ENCODE measurements at regions not wholly inside any gene's neighbourhood (a gene's known extent, or its start where the extent isn't known, plus 50 kb on each side); places are given as distances from the start of the nearest gene placed in this dataset.
"Not testable (repeated sequence)": the region's sequence is repeated elsewhere in the genome, so short reads cannot be mapped to it uniquely, and the experiment has no call there.

DNA sequence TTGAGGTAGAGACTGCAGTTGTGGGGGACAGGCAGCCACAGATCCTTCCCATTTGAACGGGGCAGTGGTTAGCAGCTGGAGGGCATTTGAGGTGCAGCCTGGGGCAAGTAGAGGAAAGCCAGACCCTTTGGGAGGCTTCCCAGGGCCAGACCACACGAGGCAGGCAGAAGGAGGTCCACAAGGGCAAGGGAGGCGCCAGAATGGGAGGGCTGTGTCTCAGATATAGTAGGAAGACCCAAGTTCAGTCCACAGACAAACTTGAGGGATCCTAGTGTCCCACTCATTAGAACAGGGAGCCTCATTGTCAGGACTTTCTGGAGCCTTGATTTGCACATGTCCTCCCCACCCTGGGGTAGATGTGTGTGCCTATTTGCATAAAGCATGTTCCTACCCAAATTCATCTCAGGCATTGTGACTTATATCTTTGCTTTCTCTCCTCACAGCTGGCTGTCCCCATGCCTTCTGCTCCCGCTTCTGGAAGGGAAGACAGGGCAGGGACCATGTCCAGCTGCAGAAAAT is 166.0 kb downstream of the VEGFA start:
- no peak overlapping the region for H3K4me3 ChIP-seq
- no peaks in the 10 kb centered on the region for H3K9me3 ChIP-seq (replicated peaks)
- H3K36me3 ChIP-seq, result no peaks in the 10 kb centered on the region
- DNase-seq, result no peak
- no peaks in the 10 kb centered on the region for H3K27me3 ChIP-seq
- peaks cover 13% of the 10 kb centered on the region for H3K4me1 ChIP-seq
- H3K27ac ChIP-seq, result no peak overlapping the region

DNA sequence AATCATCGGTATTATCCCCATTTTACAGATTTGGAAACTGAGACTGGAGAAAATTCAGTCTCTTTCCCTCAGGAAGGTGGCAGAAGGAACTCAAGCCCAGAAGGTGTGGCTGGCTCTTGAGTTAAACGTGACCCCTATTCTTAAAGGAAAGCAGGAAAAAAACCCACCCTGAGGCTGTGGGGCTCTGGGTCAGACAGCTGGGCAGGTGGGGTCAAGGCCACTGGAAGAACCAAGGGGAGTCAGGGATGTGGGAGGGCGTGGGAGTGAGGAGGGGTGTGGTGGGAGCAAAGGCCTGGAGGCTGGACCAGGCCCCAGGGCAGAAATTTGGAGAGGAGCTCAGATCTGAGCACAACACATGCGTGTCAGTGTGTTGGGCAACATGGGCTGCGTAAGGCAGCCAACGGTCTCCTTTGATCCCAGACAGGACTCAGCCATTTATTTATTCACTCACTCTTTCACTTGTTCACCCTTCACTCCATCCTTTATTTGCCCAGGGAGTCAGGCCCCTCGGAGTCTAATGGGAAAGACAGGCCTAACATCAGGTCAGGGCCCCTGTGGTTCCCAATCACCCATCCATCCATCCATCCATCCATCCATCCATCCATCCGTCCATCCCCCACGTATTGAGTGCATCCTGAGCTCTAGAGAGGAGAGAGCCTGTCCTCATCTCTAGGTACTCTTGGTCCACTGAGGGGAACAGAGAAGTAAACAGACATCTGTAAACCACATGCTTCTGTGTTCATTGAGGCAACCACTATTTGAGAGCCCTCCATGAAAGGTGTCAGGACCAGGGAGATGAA is 165.0 kb downstream of the VEGFA start:
- no peak overlapping the region for H3K27ac ChIP-seq
- H3K27me3 ChIP-seq, result no peaks in the 10 kb centered on the region
- DNase-seq, result no peak
- H3K9me3 ChIP-seq (replicated peaks), result no peaks in the 10 kb centered on the region
- H3K36me3 ChIP-seq, result no peaks in the 10 kb centered on the region
- H3K4me1 ChIP-seq, result peaks cover 13% of the 10 kb centered on the region
- no peak overlapping the region for H3K4me3 ChIP-seq

DNA sequence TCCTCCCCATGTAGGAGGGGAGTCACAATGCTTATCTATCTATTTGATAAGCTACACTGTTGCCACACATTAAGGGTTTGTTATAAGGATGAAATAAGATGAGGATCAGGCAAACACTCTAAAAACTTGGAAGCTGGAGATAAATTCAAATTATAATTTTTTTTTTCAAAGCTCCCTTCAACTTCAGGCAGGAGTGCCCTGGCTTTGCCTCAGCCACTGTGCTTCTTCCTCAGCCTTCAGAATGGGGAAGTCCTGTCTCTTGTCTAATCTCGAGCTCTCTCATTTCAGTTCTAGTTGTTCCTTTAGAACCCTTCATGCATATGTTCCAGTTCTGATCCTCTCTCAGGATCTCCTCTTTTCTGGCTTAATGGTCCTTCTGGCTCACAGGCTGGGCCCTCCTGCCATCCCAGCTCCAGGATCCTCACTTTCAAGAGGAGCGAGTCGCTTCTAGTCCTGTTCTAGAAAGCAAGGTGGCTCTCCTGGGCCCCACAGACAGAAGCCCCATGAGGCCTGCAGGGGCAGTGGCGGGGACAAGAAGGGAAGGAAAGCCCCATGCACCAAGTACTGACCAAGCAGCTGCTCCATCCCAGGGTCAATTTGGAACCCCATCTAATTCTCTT is 164.3 kb downstream of the VEGFA start:
- Histone ChIP-seq H3K4me1 (peaks cover 10% of the 10 kb centered on the region), H3K27ac (no peak overlapping the region), H3K9me3 (replicated peaks) (no peaks in the 10 kb centered on the region), H3K36me3 (no peaks in the 10 kb centered on the region), H3K4me3 (no peak overlapping the region), H3K27me3 (no peaks in the 10 kb centered on the region)
- no peak for DNase-seq

DNA sequence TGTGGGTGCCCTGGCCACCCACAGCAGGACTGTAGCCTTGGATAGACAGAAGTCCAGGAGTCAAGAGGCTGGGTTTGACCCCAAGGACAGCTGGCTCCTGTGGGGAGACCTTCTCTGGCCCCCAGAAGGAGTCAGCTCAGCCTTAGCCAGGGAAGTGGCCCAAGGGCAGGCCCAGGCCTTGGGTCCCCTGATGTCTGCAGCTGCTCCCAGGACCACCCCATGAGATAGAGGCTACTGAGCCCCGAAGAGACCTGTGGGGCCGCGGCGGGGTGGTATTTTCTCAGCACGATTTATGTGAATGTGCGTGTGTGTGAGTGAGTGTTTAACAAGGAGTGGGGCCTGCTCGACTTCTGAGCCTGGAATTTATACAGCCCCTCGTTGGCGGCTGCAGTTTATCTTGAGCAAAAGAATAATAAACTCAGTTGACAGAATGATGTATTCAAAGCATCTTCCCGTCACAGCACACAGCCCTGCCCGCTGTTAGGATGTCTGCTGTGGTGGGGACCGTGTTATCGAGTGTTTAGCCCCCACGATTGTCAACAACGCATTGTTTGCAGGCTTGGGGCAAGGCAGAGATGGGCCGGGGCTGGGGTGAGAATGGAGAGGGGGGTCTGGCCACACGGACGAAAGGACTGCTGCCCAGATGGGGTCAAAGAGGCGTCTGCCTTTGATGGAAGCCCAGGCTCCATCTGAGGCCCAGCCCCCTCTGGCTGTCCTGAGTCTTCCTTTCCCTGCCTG is 163.3 kb downstream of the VEGFA start:
- Histone ChIP-seq H3K4me3 (no peak overlapping the region; the same call in 1 of the 2 replicates), H3K9me3 (replicated peaks) (no peaks in the 10 kb centered on the region), H3K27ac (peak overlapping the region; percentile 30; the same call in 1 of the 2 replicates), H3K27me3 (no peaks in the 10 kb centered on the region), H3K4me1 (peaks cover 10% of the 10 kb centered on the region), H3K36me3 (no peaks in the 10 kb centered on the region)
- peak; percentile 61 to 68 for DNase-seq

DNA sequence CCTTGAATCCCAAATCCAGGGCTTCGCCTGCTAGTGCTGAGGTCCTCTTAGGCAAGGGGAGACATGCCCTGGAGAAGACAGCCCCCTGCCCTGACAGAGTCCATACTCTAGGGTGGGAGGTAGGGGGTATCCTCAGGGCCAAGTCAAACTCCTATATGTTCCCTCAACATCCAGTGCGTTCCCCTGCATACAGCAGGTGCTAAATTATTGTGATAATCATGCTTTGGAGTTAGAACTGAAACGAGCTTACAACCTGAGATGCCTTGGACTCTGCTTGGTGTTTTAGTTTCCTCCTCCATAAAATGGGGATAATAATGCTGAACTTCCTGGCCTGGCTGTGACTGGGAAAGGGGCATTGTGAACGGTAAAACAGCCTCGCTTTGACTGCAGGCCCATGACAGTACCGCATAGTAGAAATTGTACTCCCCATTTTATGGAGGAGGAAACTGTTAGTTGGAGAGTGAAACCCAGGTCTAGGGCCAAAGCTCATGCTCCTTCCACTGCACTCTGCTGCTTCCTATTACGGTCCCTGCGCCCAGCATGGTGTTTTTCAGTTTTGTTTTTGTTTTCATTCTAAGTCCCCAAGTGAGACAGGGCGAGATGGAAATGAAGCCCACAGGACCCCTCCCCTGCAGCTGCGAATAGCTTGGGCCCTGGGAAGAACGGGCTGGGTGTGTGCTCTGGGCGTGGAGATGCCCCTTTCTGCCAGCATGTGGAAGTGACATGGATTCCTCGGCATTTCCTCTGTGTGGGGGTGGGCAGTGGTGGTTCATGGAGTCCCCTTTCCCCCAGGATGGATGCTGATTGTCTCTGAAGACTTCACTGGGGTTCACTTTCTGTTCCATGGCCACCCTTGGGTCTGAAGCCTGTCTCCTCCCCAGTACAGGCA is 162.5 kb downstream of the VEGFA start:
- DNase-seq, result no peak
- H3K4me3 ChIP-seq, result no peak overlapping the region
- H3K36me3 ChIP-seq, result no peaks in the 10 kb centered on the region
- H3K27ac ChIP-seq, result peak overlapping the region; percentile 30; the same call in 1 of the 2 replicates
- no peaks in the 10 kb centered on the region for H3K9me3 ChIP-seq (replicated peaks)
- H3K4me1 ChIP-seq, result peaks cover 10% of the 10 kb centered on the region
- H3K27me3 ChIP-seq, result no peaks in the 10 kb centered on the region

DNA sequence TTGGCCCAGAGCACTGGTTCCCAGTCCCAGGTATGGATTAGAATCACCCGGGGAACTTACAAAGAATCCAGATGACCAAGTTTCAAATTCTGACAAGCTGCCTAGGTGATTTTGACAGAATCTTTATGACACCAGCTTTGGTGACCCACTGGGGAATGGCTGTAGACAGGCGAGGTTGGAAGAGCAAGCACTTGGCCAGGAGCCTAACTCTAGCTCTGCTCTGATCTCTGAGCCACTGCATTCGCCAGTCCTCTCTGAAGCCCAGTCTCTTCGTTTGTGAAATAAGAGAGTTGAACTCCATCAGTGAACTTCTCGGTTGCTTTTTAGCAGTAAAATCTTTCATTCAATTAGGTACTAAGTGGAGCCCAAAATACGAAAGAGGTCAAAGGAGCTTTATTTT is 161.2 kb downstream of the VEGFA start:
- Histone ChIP-seq H3K9me3 (replicated peaks) (no peaks in the 10 kb centered on the region), H3K27ac (no peak overlapping the region), H3K4me3 (no peak overlapping the region), H3K4me1 (peaks cover 15% of the 10 kb centered on the region), H3K36me3 (no peaks in the 10 kb centered on the region), H3K27me3 (peaks cover 6% of the 10 kb centered on the region; the same call in 1 of the 2 replicates)
- no peak for DNase-seq

DNA sequence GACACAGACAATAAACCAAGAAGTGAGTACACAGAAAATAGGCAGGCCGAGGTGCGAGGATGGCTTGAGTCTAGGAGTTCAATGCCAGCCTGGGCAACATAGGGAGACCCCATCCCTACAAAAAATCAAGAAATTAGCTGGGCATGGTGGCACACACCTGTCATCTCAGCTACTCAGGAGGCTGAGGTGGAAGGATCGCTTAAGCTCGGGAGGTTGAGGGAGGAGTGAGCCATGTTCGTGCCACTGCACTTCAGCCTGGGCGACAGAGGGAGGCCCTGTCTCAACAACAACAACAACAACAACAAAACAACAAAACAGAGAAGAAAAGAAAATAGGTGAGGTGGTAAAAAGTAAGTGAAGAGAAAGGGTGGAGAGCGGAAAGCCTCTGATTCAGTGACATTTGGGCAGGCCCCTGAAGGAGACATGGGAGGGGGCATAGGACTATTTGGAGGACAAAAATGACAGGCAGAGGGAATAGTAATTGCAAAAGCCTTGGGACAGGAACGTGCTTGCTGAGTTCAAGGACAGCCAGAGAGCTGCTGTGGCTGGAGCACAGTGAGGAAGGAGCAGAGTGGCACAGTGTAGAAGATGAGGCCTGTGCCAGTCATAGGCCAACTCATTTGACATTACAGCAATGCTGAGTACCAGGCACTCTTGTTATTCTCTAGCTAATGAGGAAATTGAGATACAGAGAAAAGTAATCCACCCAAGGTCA is 160.6 kb downstream of the VEGFA start:
- Histone ChIP-seq H3K27me3 (peaks cover 6% of the 10 kb centered on the region; the same call in 1 of the 2 replicates), H3K4me1 (peaks cover 15% of the 10 kb centered on the region), H3K4me3 (no peak overlapping the region), H3K36me3 (no peaks in the 10 kb centered on the region), H3K27ac (no peak overlapping the region), H3K9me3 (replicated peaks) (no peaks in the 10 kb centered on the region)
- no peak for DNase-seq

DNA sequence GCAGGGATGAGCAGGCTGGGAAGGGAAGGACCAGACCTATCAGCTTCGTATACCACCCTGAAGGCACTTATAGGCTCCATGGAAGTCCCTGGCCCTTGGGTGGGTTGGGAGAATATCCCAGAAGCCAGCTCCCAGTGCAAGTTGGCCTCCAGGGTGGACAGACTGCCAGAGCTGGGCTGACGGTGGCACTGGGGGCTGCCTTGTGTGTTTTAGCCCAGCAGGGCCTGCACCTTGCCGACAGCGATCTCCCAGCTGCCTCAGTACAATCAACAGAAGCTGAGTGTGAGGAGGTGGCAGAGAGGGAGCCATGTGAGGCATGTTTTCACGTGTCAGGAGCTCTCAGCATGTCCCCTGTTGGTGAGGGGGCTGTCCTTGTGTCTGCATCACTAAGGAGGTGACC is 159.5 kb downstream of the VEGFA start:
- Histone ChIP-seq H3K4me1 (peaks cover 15% of the 10 kb centered on the region), H3K9me3 (replicated peaks) (no peaks in the 10 kb centered on the region), H3K36me3 (no peaks in the 10 kb centered on the region), H3K27me3 (peaks cover 6% of the 10 kb centered on the region; the same call in 1 of the 2 replicates), H3K4me3 (no peak overlapping the region), H3K27ac (no peak overlapping the region)
- no peak for DNase-seq

DNA sequence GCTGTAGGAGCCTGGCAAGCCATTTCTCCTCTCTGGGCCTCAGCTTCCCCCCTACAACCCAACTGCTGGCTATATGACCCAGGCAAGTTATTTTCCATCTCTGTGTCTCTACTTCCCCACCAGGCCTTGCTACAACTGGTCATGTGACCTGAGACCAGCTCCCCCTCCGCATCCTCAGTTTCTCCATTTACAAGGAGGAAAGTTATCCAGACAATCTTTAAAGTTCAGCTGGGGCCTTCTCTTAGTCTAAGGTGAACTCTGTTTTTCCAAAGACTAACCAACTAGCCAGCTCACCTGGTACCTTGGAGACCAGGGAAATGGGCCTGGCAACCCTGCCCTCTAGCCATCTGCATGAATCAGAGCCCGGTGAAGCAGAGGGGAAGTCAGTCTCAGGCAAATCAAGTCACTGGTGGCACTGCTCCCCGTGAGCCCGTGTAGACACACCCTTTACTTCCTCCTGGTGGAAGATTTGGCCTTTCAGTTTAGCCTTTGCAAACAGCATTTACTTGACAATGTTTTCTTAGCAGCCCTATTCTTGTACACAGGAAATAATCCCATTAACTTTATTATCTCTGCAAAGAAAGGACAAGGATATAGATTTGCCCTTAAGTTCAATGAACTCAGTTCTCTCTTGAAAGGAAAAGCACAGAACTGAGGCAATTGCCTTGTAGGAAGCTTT is 157.7 kb downstream of the VEGFA start:
- H3K4me3 ChIP-seq, result no peak overlapping the region
- no peak for DNase-seq
- no peak overlapping the region for H3K27ac ChIP-seq
- H3K27me3 ChIP-seq, result peaks cover 6% of the 10 kb centered on the region; the same call in 1 of the 2 replicates
- peaks cover 6% of the 10 kb centered on the region for H3K4me1 ChIP-seq
- H3K9me3 ChIP-seq (replicated peaks), result no peaks in the 10 kb centered on the region
- no peaks in the 10 kb centered on the region for H3K36me3 ChIP-seq

DNA sequence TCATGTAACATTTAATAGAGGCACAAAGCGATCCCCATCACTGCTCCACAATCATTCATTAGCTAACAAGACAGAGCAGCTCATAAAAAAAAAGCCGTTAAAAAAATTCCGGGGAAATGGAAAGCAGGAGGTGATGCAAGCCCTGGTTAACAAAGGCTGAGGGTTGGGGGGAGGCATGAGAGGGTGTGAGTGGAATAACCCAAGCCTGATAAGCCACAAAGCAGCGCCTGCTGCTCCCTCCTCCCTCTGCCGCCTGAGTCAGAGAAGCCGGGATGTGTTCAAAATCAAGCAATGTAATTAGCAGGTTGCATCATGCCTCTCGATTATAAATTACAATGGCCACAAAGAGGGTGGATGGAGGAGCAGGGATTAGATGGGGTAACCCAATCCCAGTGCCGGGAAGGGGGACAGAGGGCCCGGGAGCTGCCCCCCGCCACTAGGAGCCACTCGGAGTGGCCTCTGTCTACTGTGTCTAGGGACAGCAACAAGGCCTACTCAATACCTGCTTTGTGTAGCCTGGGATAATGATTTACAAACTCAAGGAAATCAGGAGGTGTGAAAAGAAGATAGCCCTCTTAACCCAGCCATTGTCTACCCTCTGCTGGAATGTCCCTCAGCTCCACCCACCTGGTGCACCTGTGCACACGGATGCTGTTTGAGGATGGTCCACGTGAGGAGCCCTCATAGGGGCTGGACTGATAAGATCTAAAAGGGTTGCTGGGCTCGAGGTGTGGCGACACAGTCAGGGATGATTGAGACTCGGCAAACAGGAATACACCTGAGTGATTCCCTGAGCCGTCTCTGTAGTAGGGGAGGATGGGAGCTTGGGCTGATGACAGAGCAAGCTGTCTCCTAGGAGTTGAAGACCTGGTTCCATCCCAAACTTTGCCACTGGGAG is 156.9 kb downstream of the VEGFA start:
- peak; percentile 24 to 47 for DNase-seq
- Histone ChIP-seq H3K4me3 (no peak overlapping the region), H3K4me1 (peaks cover 5% of the 10 kb centered on the region; the same call in 1 of the 2 replicates), H3K27me3 (peaks cover 6% of the 10 kb centered on the region; the same call in 1 of the 2 replicates), H3K27ac (no peak overlapping the region), H3K36me3 (no peaks in the 10 kb centered on the region), H3K9me3 (replicated peaks) (no peaks in the 10 kb centered on the region)

DNA sequence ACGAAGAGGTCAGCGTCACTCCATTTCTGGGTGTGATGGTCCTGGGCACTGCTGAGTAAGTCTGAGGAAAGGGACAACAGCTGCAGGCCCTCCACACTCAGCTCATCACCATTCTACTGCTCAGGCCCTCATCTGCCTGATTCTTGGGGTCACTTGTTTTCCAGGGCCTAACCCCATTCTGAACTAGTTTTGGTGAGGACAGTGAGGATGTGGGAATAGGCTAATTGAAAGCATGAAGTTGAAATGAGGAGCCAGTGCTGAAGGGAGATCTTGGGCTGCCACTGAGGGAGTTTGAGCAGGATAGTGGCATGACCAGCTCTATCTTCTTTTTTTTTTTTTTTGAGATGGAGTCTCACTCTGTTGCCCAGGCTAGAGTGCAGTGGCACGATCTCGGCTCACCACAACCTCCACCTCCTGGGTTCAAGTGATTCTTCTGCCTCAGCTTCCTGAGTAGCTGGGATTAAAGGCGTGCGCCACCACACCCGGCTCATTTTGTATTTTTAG is 155.7 kb downstream of the VEGFA start:
- not testable (repeated sequence) for H3K36me3 ChIP-seq; DNase-seq; H3K4me1 ChIP-seq; H3K27ac ChIP-seq; H3K9me3 ChIP-seq (replicated peaks); H3K4me3 ChIP-seq; H3K27me3 ChIP-seq

DNA sequence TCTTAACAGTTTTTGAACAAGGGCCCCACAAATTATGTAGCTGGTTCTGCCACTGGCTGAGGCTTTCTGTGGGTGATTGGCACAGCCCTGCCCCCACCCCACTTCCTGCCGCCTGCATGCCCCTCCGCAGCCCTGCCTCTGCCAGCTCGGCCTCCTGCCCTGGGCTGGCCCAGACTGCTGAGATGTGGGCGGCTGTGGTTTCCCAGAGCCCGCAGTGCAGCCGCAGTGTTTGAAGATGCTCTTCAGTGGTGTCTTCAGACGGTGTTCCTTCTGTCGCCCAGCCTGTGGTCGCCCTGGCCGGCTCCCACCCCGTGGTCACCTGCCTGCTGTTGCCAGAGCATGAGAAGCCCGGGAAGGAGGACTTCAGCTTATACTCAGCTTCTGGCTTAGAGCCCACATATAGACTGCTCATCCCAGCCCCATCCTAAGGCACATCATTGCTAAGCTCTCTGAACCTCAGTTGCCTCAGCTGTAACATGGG is 154.3 kb downstream of the VEGFA start:
- Histone ChIP-seq H3K4me1 (peaks cover 5% of the 10 kb centered on the region; the same call in 1 of the 2 replicates), H3K4me3 (no peak overlapping the region), H3K27ac (no peak overlapping the region), H3K9me3 (replicated peaks) (no peaks in the 10 kb centered on the region), H3K36me3 (no peaks in the 10 kb centered on the region), H3K27me3 (peaks cover 6% of the 10 kb centered on the region; the same call in 1 of the 2 replicates)
- no peak for DNase-seq
